CD8-positive, alpha-beta memory T cell (primary cell): ENCODE measurements at regions not wholly inside any gene's neighbourhood (a gene's known extent, or its start where the extent isn't known, plus 50 kb on each side); places are given as distances from the start of the nearest gene placed in this dataset.
A peak's percentile ranks its signal among the peaks of the same experiment; 100 is the strongest.

Experiments used
- CTCF ChIA-PET: fragments of 350-600 bp; sonication (Branson Sonifier 250); formaldehyde crosslinking; loops from one replicate; lab custom pipeline; 2021; ENCODE audit warnings: antibody characterized with exemption; lab: Charles Lee
- POLR2A ChIA-PET: fragments of 350-600 bp; sonication (Branson Sonifier 250); formaldehyde crosslinking; loops from one replicate; lab custom pipeline; 2021; ENCODE audit warnings: antibody characterized with exemption; lab: Charles Lee
- DNase-seq, 5 donors: peaks; one replicate each; pipeline versions ENCODE4 v3.0.0 to v3.0.0-alpha.2; 2020 to 2022; ENCODE audit warnings: mixed read lengths in 1 of 5
- H3K27ac ChIP-seq: one replicate; pipeline ENCODE4 v1.7.0; 2013; ENCODE audit warnings: low read depth, mild to moderate bottlenecking, low read length, moderate library complexity
- H3K27me3 ChIP-seq: 2 replicates; pipeline ENCODE4 v1.7.0; 2013; ENCODE audit warnings: low read length, mild to moderate bottlenecking; ENCODE audit not compliant: insufficient read depth, poor library complexity, severe bottlenecking
- H3K36me3 ChIP-seq: 2 replicates; pipeline ENCODE4 v1.7.0; 2013; ENCODE audit warnings: mild to moderate bottlenecking, low read length, moderate library complexity; ENCODE audit not compliant: insufficient read depth
- H3K4me1 ChIP-seq: 2 replicates; pipeline ENCODE4 v1.7.0; 2013; ENCODE audit warnings: mild to moderate bottlenecking, low read length, moderate library complexity; ENCODE audit not compliant: insufficient read depth
- H3K4me3 ChIP-seq: 2 replicates; pipeline ENCODE4 v1.7.0; 2013; ENCODE audit warnings: mild to moderate bottlenecking, low read length
- H3K9me3 ChIP-seq: 2 replicates; pipeline ENCODE4 v1.7.0; 2013; ENCODE audit warnings: mild to moderate bottlenecking, low read length
- H3K27ac Mint-ChIP-seq, 8 donors: one replicate each; pipeline ENCODE4 v1.8.0; 2020 to 2021; ENCODE audit warnings: mixed read lengths in 8 of 8, mild to moderate bottlenecking in 6 of 8, inconsistent platforms in 3 of 8, moderate library complexity in 3 of 8
- H3K27me3 Mint-ChIP-seq, 2 donors: one replicate each; pipeline ENCODE4 v1.8.0; 2020 to 2021; ENCODE audit warnings: mixed read lengths in 2 of 2, mild to moderate bottlenecking in 1 of 2, moderate library complexity in 1 of 2
- H3K36me3 Mint-ChIP-seq, 3 donors: one replicate each; pipeline ENCODE4 v1.8.0; 2020 to 2021; ENCODE audit warnings: mixed read lengths in 3 of 3, inconsistent platforms in 1 of 3, mild to moderate bottlenecking in 1 of 3
- H3K4me1 Mint-ChIP-seq, 3 donors: one replicate each; pipeline ENCODE4 v1.8.0; 2020 to 2021; ENCODE audit warnings: mixed read lengths in 3 of 3, inconsistent platforms in 1 of 3, mild to moderate bottlenecking in 1 of 3
- H3K4me3 Mint-ChIP-seq, 7 donors: one replicate each; pipeline ENCODE4 v1.8.0; 2020 to 2021; ENCODE audit warnings: mixed read lengths in 7 of 7, mild to moderate bottlenecking in 6 of 7, moderate library complexity in 4 of 7, inconsistent platforms in 2 of 7
- H3K9me3 Mint-ChIP-seq, 5 donors: one replicate each; pipeline ENCODE4 v1.8.0; 2020 to 2022; ENCODE audit warnings: mixed read lengths in 5 of 5, mild to moderate bottlenecking in 3 of 5, moderate library complexity in 2 of 5, inconsistent platforms in 1 of 5

- H3K27me3 Mint-ChIP-seq = peaks cover 11 to 20% of the 10 kb centered on the region in 2 donors
- H3K36me3 Mint-ChIP-seq = no peaks in the 10 kb centered on the region
- peaks cover 0 to 3% (median 0%) of the 10 kb centered on the region in 5 donors for H3K9me3 Mint-ChIP-seq
- no peak for DNase-seq
- H3K4me1 Mint-ChIP-seq = peaks cover 7 to 15% (median 13%) of the 10 kb centered on the region in 3 donors
- CTCF ChIA-PET = no interaction called here
- H3K4me3 Mint-ChIP-seq = no peak overlapping the region
- H3K27ac Mint-ChIP-seq = no peak overlapping the region
- POLR2A ChIA-PET = no interaction called here
- H3K27ac ChIP-seq = no peak overlapping the region
- no peaks in the 10 kb centered on the region for H3K27me3 ChIP-seq
- no peaks in the 10 kb centered on the region for H3K36me3 ChIP-seq
- no peaks in the 10 kb centered on the region for H3K4me1 ChIP-seq
- H3K9me3 ChIP-seq = no peaks in the 10 kb centered on the region
- no peak overlapping the region for H3K4me3 ChIP-seq
Observed at GRCh38 chr18:46401486-46402070, 255.4 kb downstream of the LOXHD1 start.

GRCh38 chr18:46402396-46402795 is 254.6 kb downstream of the LOXHD1 start:
- H3K27ac ChIP-seq = no peak overlapping the region
- no peaks in the 10 kb centered on the region for H3K9me3 ChIP-seq
- CTCF ChIA-PET = no interaction called here
- no peak for DNase-seq
- H3K36me3 Mint-ChIP-seq = no peaks in the 10 kb centered on the region
- H3K4me1 Mint-ChIP-seq = peaks cover 7 to 13% (median 9%) of the 10 kb centered on the region in 3 donors
- no peaks in the 10 kb centered on the region for H3K4me1 ChIP-seq
- peaks cover 11 to 26% of the 10 kb centered on the region in 2 donors for H3K27me3 Mint-ChIP-seq
- no peak overlapping the region for H3K27ac Mint-ChIP-seq
- no peaks in the 10 kb centered on the region for H3K36me3 ChIP-seq
- H3K9me3 Mint-ChIP-seq = peaks cover 0 to 3% (median 0%) of the 10 kb centered on the region in 5 donors
- H3K4me3 Mint-ChIP-seq = peak overlapping the region in 1 of 7 donors; percentile 2
- H3K27me3 ChIP-seq = no peaks in the 10 kb centered on the region
- no peak overlapping the region for H3K4me3 ChIP-seq
- POLR2A ChIA-PET = no interaction called here

GRCh38 chr18:46402945-46403344 is 254.1 kb downstream of the LOXHD1 start:
- Histone ChIP-seq H3K36me3 (no peaks in the 10 kb centered on the region), H3K9me3 (no peaks in the 10 kb centered on the region), H3K27me3 (no peaks in the 10 kb centered on the region), H3K4me3 (no peak overlapping the region), H3K4me1 (no peaks in the 10 kb centered on the region), H3K27ac (no peak overlapping the region)
- H3K4me3 Mint-ChIP-seq = no peak overlapping the region
- CTCF ChIA-PET = no interaction called here
- H3K27me3 Mint-ChIP-seq = peaks cover 11 to 31% of the 10 kb centered on the region in 2 donors
- peaks cover 0 to 2% (median 0%) of the 10 kb centered on the region in 5 donors for H3K9me3 Mint-ChIP-seq
- H3K27ac Mint-ChIP-seq = no peak overlapping the region
- H3K36me3 Mint-ChIP-seq = no peaks in the 10 kb centered on the region
- POLR2A ChIA-PET = no interaction called here
- peaks cover 5 to 10% (median 6%) of the 10 kb centered on the region in 3 donors for H3K4me1 Mint-ChIP-seq
- DNase-seq = no peak

GRCh38 chr18:46405832-46406538 is 251.0 kb downstream of the LOXHD1 start:
- Mint-ChIP-seq H3K4me3 (no peak overlapping the region), H3K9me3 (no peaks in the 10 kb centered on the region), H3K27me3 (peaks cover 8 to 38% of the 10 kb centered on the region in 2 donors), H3K4me1 (no peaks in the 10 kb centered on the region), H3K27ac (peak overlapping the region in 1 of 8 donors; percentile 42), H3K36me3 (no peaks in the 10 kb centered on the region)
- CTCF ChIA-PET = no interaction called here
- Histone ChIP-seq H3K27ac (no peak overlapping the region), H3K4me1 (no peaks in the 10 kb centered on the region), H3K9me3 (no peaks in the 10 kb centered on the region), H3K36me3 (no peaks in the 10 kb centered on the region), H3K27me3 (no peaks in the 10 kb centered on the region), H3K4me3 (no peak overlapping the region)
- DNase-seq = no peak
- POLR2A ChIA-PET = no interaction called here

- Mint-ChIP-seq H3K27ac (no peak overlapping the region), H3K4me3 (no peak overlapping the region), H3K36me3 (no peaks in the 10 kb centered on the region), H3K27me3 (peaks cover 8 to 38% of the 10 kb centered on the region in 2 donors), H3K4me1 (no peaks in the 10 kb centered on the region), H3K9me3 (no peaks in the 10 kb centered on the region)
- Histone ChIP-seq H3K36me3 (no peaks in the 10 kb centered on the region), H3K27ac (no peak overlapping the region), H3K27me3 (no peaks in the 10 kb centered on the region), H3K9me3 (no peaks in the 10 kb centered on the region), H3K4me3 (no peak overlapping the region), H3K4me1 (no peaks in the 10 kb centered on the region)
- CTCF ChIA-PET = no interaction called here
- POLR2A ChIA-PET = no interaction called here
- DNase-seq = no peak
Observed at GRCh38 chr18:46406539-46406932, 250.5 kb downstream of the LOXHD1 start.

GRCh38 chr18:46407486-46408166 is 249.4 kb downstream of the LOXHD1 start:
- no peak for DNase-seq
- Histone ChIP-seq H3K4me1 (no peaks in the 10 kb centered on the region), H3K27ac (no peak overlapping the region), H3K27me3 (no peaks in the 10 kb centered on the region), H3K36me3 (no peaks in the 10 kb centered on the region), H3K9me3 (no peaks in the 10 kb centered on the region), H3K4me3 (no peak overlapping the region)
- H3K36me3 Mint-ChIP-seq = no peaks in the 10 kb centered on the region
- H3K9me3 Mint-ChIP-seq = no peaks in the 10 kb centered on the region
- H3K27me3 Mint-ChIP-seq = peaks cover 8 to 38% of the 10 kb centered on the region in 2 donors
- H3K4me1 Mint-ChIP-seq = no peaks in the 10 kb centered on the region
- ChIA-PET CTCF (no interaction called here), POLR2A (no interaction called here)
- H3K4me3 Mint-ChIP-seq = no peak overlapping the region
- H3K27ac Mint-ChIP-seq = no peak overlapping the region

- H3K36me3 ChIP-seq = no peaks in the 10 kb centered on the region
- no peaks in the 10 kb centered on the region for H3K27me3 ChIP-seq
- H3K4me1 Mint-ChIP-seq = no peaks in the 10 kb centered on the region
- H3K4me1 ChIP-seq = no peaks in the 10 kb centered on the region
- no peak overlapping the region for H3K4me3 Mint-ChIP-seq
- peaks cover 8 to 38% of the 10 kb centered on the region in 2 donors for H3K27me3 Mint-ChIP-seq
- H3K9me3 Mint-ChIP-seq = no peaks in the 10 kb centered on the region
- POLR2A ChIA-PET = no interaction called here
- H3K27ac ChIP-seq = no peak overlapping the region
- H3K4me3 ChIP-seq = no peak overlapping the region
- H3K9me3 ChIP-seq = no peaks in the 10 kb centered on the region
- no peak overlapping the region for H3K27ac Mint-ChIP-seq
- CTCF ChIA-PET = no interaction called here
- DNase-seq = no peak
- H3K36me3 Mint-ChIP-seq = no peaks in the 10 kb centered on the region
Observed at GRCh38 chr18:46408334-46408987, 248.6 kb downstream of the LOXHD1 start.
